SH-SY5Y (cell line): ENCODE measurements at regions not wholly inside any gene's neighbourhood (a gene's known extent, or its start where the extent isn't known, plus 50 kb on each side); places are given as distances from the start of the nearest gene placed in this dataset.

Experiments
- GATA2 ChIP-seq: IDR thresholded peaks from 2 replicates; pipeline ENCODE4 v1.6.1; 2011; ENCODE audit warnings: mild to moderate bottlenecking, low read depth, low read length
- GATA3 ChIP-seq: IDR thresholded peaks from 2 replicates; pipeline ENCODE4 v1.6.1; 2011; ENCODE audit warnings: low read depth, mild to moderate bottlenecking, low read length, moderate library complexity

DNA sequence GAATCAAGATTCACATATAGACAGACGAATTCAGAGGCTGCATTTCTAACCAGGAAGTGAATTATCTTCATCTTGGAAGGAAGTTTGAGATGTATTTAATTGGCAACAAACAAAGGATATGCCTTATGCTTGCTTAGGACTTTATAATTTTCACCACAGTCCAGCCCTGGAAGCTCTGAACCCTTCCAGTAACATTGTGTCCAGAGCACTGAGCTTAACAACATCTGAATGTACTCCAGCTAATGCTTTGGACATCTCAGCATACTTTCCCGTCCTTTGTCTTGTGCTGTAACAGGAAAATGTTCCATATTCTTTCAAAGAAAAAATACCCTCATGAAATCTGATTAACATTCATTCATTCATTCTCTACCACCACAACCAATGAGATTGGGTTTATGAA, 136.3 kb upstream of the SPATS2L start:
- TF ChIP-seq GATA2 (no peak), GATA3 (no peak)
